HCT116 (cell line): ENCODE measurements at regions not wholly inside any gene's neighbourhood (a gene's known extent, or its start where the extent isn't known, plus 50 kb on each side); places are given as distances from the start of the nearest gene placed in this dataset.

Experiments used
- CBX3 ChIP-seq: IDR thresholded peaks from 2 replicates; pipeline ENCODE4 v1.6.1; 2012; ENCODE audit warnings: low read depth
- CEBPB ChIP-seq: IDR thresholded peaks from 2 replicates; pipeline ENCODE4 v1.6.1; 2012; ENCODE audit warnings: low read depth
- CTCF ChIP-seq, 3 experiments: fragments of 200-600 bp in 1 of 3; sonication (generic) in 1 of 3; IDR thresholded peaks in 2 of 3; conservative IDR thresholded peaks in 1 of 3; 2 replicates each; pipeline ENCODE4 v1.5.1; 2012 to 2017; ENCODE audit warnings: low read depth in 2 of 3, low read length in 2 of 3, antibody characterized with exemption in 1 of 3, borderline replicate concordance in 1 of 3, control low read depth in 1 of 3, mild to moderate bottlenecking in 1 of 3, mixed read lengths in 1 of 3, mixed run types in 1 of 3, moderate library complexity in 1 of 3; ENCODE audit not compliant: insufficient read depth in 1 of 3
- EZH2 ChIP-seq: fragments of 200-600 bp; sonication (generic); IDR thresholded peaks from 2 replicates; pipeline ENCODE4 v1.6.1; 2017; ENCODE audit warnings: antibody characterized with exemption, mixed run types
- EZH2phosphoT487 ChIP-seq: fragments of 200-600 bp; IDR thresholded peaks from 2 replicates; pipeline ENCODE4 v1.6.1; 2018; ENCODE audit warnings: antibody characterized with exemption, borderline replicate concordance
- FOSL1 ChIP-seq: IDR thresholded peaks from 2 replicates; pipeline ENCODE4 v1.6.1; 2012; ENCODE audit warnings: low read depth
- POLR2A ChIP-seq: IDR thresholded peaks from 2 replicates; pipeline ENCODE4 v1.7.0; 2011; ENCODE audit warnings: borderline replicate concordance; ENCODE audit not compliant: insufficient read depth, insufficient read length; ENCODE audit errors: extremely low read depth
- SIN3A ChIP-seq: IDR thresholded peaks from 2 replicates; pipeline ENCODE4 v1.6.1; 2012; ENCODE audit warnings: low read depth
- SP1 ChIP-seq: IDR thresholded peaks from 2 replicates; pipeline ENCODE4 v1.6.1; 2012; ENCODE audit warnings: low read depth
- YY1 ChIP-seq: IDR thresholded peaks from 2 replicates; pipeline ENCODE4 v1.6.1; 2011; ENCODE audit warnings: low read length, low read depth, moderate library complexity, mild to moderate bottlenecking; ENCODE audit not compliant: insufficient replicate concordance; ENCODE audit errors: extremely low read depth
- ZFX ChIP-seq: fragments of 450-650 bp; IDR thresholded peaks from 2 replicates; pipeline ENCODE4 v1.6.1; 2017
- ZNF274 ChIP-seq: fragments of 200-500 bp; sonication (Bioruptor generic); IDR thresholded peaks from 2 replicates; pipeline ENCODE4 v1.6.1; 2014; ENCODE audit warnings: mild to moderate bottlenecking, low read depth, low read length, inconsistent platforms
- TF ChIP-seq, protein P1 (sequence below): IDR thresholded peaks from 2 replicates; pipeline ENCODE4 v1.6.1; 2012; ENCODE audit warnings: low read depth
- TF ChIP-seq, protein P2 (sequence below): IDR thresholded peaks from 2 replicates; pipeline ENCODE4 v1.6.1; 2012

DNA sequence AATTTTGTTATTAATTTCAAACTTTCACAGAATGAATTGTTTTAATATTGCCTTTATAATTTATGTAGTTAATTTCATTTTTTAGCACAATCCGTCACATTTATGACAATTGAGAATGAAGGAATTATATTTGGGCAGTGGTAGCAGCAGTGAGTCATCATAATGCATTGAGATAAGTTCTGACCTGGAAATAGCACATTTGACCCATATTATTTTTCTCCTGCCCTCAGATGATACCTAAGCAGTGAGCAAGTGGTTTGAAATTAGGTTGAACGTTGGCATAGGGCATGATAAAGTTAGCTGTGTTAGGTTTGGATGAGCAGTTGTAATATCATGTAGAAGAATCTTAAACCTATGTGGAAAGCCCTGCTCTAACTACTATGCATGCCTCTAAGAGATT is 1431.3 kb upstream of the CDH8 start:
- TF ChIP-seq CTCF (IDR thresholded peaks at IDR 0.05 in 2 of 3, conservative IDR thresholded peaks at IDR 0.05 in 1 of 3; ENCODE audit: borderline replicate concordance in 1 of 3, insufficient read depth in 1 of 3, low read depth in 2 of 3, low read length in 2 of 3) (no peak), SP1 (no peak), ZNF274 (no peak), POLR2A (no peak), EZH2phosphoT487 (no peak), FOSL1 (no peak), YY1 (no peak), ZFX (no peak), EZH2 (no peak), CEBPB (no peak), CBX3 (no peak), SIN3A (no peak)
- TF ChIP-seq, protein P1, sequence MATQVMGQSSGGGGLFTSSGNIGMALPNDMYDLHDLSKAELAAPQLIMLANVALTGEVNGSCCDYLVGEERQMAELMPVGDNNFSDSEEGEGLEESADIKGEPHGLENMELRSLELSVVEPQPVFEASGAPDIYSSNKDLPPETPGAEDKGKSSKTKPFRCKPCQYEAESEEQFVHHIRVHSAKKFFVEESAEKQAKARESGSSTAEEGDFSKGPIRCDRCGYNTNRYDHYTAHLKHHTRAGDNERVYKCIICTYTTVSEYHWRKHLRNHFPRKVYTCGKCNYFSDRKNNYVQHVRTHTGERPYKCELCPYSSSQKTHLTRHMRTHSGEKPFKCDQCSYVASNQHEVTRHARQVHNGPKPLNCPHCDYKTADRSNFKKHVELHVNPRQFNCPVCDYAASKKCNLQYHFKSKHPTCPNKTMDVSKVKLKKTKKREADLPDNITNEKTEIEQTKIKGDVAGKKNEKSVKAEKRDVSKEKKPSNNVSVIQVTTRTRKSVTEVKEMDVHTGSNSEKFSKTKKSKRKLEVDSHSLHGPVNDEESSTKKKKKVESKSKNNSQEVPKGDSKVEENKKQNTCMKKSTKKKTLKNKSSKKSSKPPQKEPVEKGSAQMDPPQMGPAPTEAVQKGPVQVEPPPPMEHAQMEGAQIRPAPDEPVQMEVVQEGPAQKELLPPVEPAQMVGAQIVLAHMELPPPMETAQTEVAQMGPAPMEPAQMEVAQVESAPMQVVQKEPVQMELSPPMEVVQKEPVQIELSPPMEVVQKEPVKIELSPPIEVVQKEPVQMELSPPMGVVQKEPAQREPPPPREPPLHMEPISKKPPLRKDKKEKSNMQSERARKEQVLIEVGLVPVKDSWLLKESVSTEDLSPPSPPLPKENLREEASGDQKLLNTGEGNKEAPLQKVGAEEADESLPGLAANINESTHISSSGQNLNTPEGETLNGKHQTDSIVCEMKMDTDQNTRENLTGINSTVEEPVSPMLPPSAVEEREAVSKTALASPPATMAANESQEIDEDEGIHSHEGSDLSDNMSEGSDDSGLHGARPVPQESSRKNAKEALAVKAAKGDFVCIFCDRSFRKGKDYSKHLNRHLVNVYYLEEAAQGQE: no peak
- TF ChIP-seq, protein P2, sequence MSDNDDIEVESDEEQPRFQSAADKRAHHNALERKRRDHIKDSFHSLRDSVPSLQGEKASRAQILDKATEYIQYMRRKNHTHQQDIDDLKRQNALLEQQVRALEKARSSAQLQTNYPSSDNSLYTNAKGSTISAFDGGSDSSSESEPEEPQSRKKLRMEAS: no peak
